Omental fat pad (tissue), 3 donors: ENCODE measurements at regions not wholly inside any gene's neighbourhood (a gene's known extent, or its start where the extent isn't known, plus 50 kb on each side); places are given as distances from the start of the nearest gene placed in this dataset.

Experiments used
- ATAC-seq: fragments of 150-250 bp; one replicate; pipeline ENCODE4 v1.9.1; 2016; ENCODE audit warnings: mild to moderate bottlenecking, moderate library complexity; ENCODE audit not compliant: low FRiP score
- DNase-seq: peaks from one replicate; pipeline ENCODE4 v3.0.0-alpha.2; 2019; ENCODE audit warnings: low spot score
- CTCF ChIP-seq, 3 donors: fragments of 450-650 bp; IDR thresholded peaks; one replicate each; pipeline ENCODE4 v1.5.1; 2016 to 2017; ENCODE audit warnings: antibody characterized with exemption in 3 of 3, mild to moderate bottlenecking in 3 of 3, moderate library complexity in 2 of 3

- DNase-seq (no peak), ATAC-seq (no peak)
- no peak for TF ChIP-seq CTCF (IDR thresholded peaks at IDR 0.05)
Measured at GRCh38 chr10:124177180-124177518, 83.8 kb upstream of the CHST15 start.

GRCh38 chr10:124176349-124177179 is 83.2 kb upstream of the CHST15 start:
- DNase-seq (no peak), ATAC-seq (no peak)
- no peak for TF ChIP-seq CTCF (IDR thresholded peaks at IDR 0.05)

- DNase-seq (no peak), ATAC-seq (no peak)
- TF ChIP-seq CTCF (IDR thresholded peaks at IDR 0.05): no peak
Measured at GRCh38 chr10:124175701-124176348, 82.4 kb upstream of the CHST15 start.

- ATAC-seq (no peak), DNase-seq (no peak)
- no peak for TF ChIP-seq CTCF (IDR thresholded peaks at IDR 0.05)
Measured at GRCh38 chr10:124174673-124175645, 81.6 kb upstream of the CHST15 start.

GRCh38 chr10:124174071-124174566 is 80.7 kb upstream of the CHST15 start:
- TF ChIP-seq CTCF (IDR thresholded peaks at IDR 0.05): no peak
- ATAC-seq (no peak), DNase-seq (no peak)

- ATAC-seq (no peak), DNase-seq (no peak)
- TF ChIP-seq CTCF (IDR thresholded peaks at IDR 0.05): no peak
Measured at GRCh38 chr10:124173298-124173900, 80.0 kb upstream of the CHST15 start.
